ENCODE measurements at regions not wholly inside any gene's neighbourhood (a gene's known extent, or its start where the extent isn't known, plus 50 kb on each side); places are given as distances from the start of the nearest gene placed in this dataset.

GRCh38 chr12:68450947-68451260 is 118.7 kb upstream of the MDM1 start:
- Mint-ChIP-seq H3K9me3 (no peaks in the 10 kb centered on the region), H3K4me3 (peak overlapping the region; percentile 76), H3K4me1 (peaks cover 93% of the 10 kb centered on the region), H3K36me3 (ENCODE audit: low read depth) (no peaks in the 10 kb centered on the region), H3K27ac (peak overlapping the region; percentile 85), H3K27me3 (no peaks in the 10 kb centered on the region)
- POLR2A ChIA-PET = interaction anchor here (0.6 to 2.2 kb wide), 7 partner anchors 11 to 213 kb away, joined by 3 to 8 read pairs (median 3); partner anchors contain the start of gene RAP1B
- intact Hi-C loops (cut with micrococcal nuclease) = loop anchor here (1.0 to 10.0 kb wide), 7 partner anchors 32 to 354 kb away; partner anchors contain the start of genes MDM2, NUP107 and RAP1B
- DNase-seq (no peak), ATAC-seq (ENCODE audit: low read depth) (peak; percentile 66)
- TF ChIP-seq CTCF (IDR thresholded peaks at IDR 0.05) = no peak
- CTCF ChIA-PET = no interaction called here

- intact Hi-C loops (cut with micrococcal nuclease) = loop anchor here (1.0 to 10.0 kb wide), 7 partner anchors 31 to 353 kb away; partner anchors contain the start of genes MDM2, NUP107 and RAP1B
- Mint-ChIP-seq H3K4me3 (peak overlapping the region; percentile 76), H3K27ac (peak overlapping the region; percentile 85), H3K27me3 (no peaks in the 10 kb centered on the region), H3K9me3 (no peaks in the 10 kb centered on the region), H3K4me1 (peaks cover 94% of the 10 kb centered on the region), H3K36me3 (ENCODE audit: low read depth) (no peaks in the 10 kb centered on the region)
- POLR2A ChIA-PET = interaction anchor here (0.5 to 2.2 kb wide), 7 partner anchors 29 to 231 kb away, joined by 3 to 8 read pairs (median 5); partner anchors contain the start of gene RAP1B
- CTCF ChIA-PET = no interaction called here
- TF ChIP-seq CTCF (IDR thresholded peaks at IDR 0.05) = no peak
- peak; percentile 78 for ATAC-seq (ENCODE audit: low read depth)
- peak; percentile 22 for DNase-seq
These were observed 119.3 kb upstream of the MDM1 start for GRCh38 chr12:68451261-68452077.

- TF ChIP-seq CTCF (IDR thresholded peaks at IDR 0.05) = no peak
- ChIA-PET POLR2A (interaction anchor here (0.5 to 2.2 kb wide), 5 partner anchors 28 to 230 kb away, joined by 3 to 8 read pairs (median 6); partner anchors contain the start of gene RAP1B), CTCF (no interaction called here)
- DNase-seq = no peak
- H3K36me3 Mint-ChIP-seq (ENCODE audit: low read depth) = no peaks in the 10 kb centered on the region
- intact Hi-C loops (cut with micrococcal nuclease) = loop anchor here (10.0 kb wide), 1 partner anchor 353 kb away; the partner anchor contains the start of gene MDM2
- H3K9me3 Mint-ChIP-seq = no peaks in the 10 kb centered on the region
- peak overlapping the region; percentile 85 for H3K27ac Mint-ChIP-seq
- no peaks in the 10 kb centered on the region for H3K27me3 Mint-ChIP-seq
- ATAC-seq (ENCODE audit: low read depth) = no peak
- peak overlapping the region; percentile 76 for H3K4me3 Mint-ChIP-seq
- H3K4me1 Mint-ChIP-seq = peaks cover 92% of the 10 kb centered on the region
These were observed 120.0 kb upstream of the MDM1 start for GRCh38 chr12:68452078-68452715.

GRCh38 chr12:68453278-68453677 is 121.1 kb upstream of the MDM1 start:
- CTCF ChIA-PET = no interaction called here
- POLR2A ChIA-PET = interaction anchor here (0.7 to 2.0 kb wide), 3 partner anchors 17 to 158 kb away, joined by 3 to 6 read pairs (median 5); partner anchors contain the start of gene RAP1B
- TF ChIP-seq CTCF (IDR thresholded peaks at IDR 0.05) = no peak
- no peak overlapping the region for H3K27ac Mint-ChIP-seq
- H3K4me3 Mint-ChIP-seq = no peak overlapping the region
- H3K9me3 Mint-ChIP-seq = no peaks in the 10 kb centered on the region
- H3K27me3 Mint-ChIP-seq = no peaks in the 10 kb centered on the region
- DNase-seq (no peak), ATAC-seq (ENCODE audit: low read depth) (no peak)
- intact Hi-C loops (cut with micrococcal nuclease) = loop anchor here (10.0 kb wide), 1 partner anchor 352 kb away; the partner anchor contains the start of gene MDM2
- no peaks in the 10 kb centered on the region for H3K36me3 Mint-ChIP-seq (ENCODE audit: low read depth)
- peaks cover 82% of the 10 kb centered on the region for H3K4me1 Mint-ChIP-seq

GRCh38 chr12:68453876-68454275 is 121.7 kb upstream of the MDM1 start:
- ChIA-PET CTCF (no interaction called here), POLR2A (interaction anchor here (1.8 kb wide), 1 partner anchor 157 kb away, joined by 5 read pairs; the partner anchor contains the start of gene RAP1B)
- no peaks in the 10 kb centered on the region for H3K27me3 Mint-ChIP-seq
- no peak for TF ChIP-seq CTCF (IDR thresholded peaks at IDR 0.05)
- H3K4me3 Mint-ChIP-seq = no peak overlapping the region
- DNase-seq (no peak), ATAC-seq (ENCODE audit: low read depth) (no peak)
- H3K27ac Mint-ChIP-seq = no peak overlapping the region
- H3K36me3 Mint-ChIP-seq (ENCODE audit: low read depth) = no peaks in the 10 kb centered on the region
- H3K9me3 Mint-ChIP-seq = no peaks in the 10 kb centered on the region
- H3K4me1 Mint-ChIP-seq = peaks cover 76% of the 10 kb centered on the region
- intact Hi-C loops (cut with micrococcal nuclease) = loop anchor here (10.0 kb wide), 1 partner anchor 351 kb away; the partner anchor contains the start of gene MDM2
